HG02642 (cell line): ENCODE measurements at regions not wholly inside any gene's neighbourhood (a gene's known extent, or its start where the extent isn't known, plus 50 kb on each side); places are given as distances from the start of the nearest gene placed in this dataset.
"Not testable (repeated sequence)": the region's sequence is repeated elsewhere in the genome, so short reads cannot be mapped to it uniquely, and the experiment has no call there.

Experiments used
- ATAC-seq: cut with Tn5 transposase; IDR thresholded peaks from one replicate; pipeline ENCODE4 v1.9.1; 2021; ENCODE audit warnings: mild to moderate bottlenecking; ENCODE audit not compliant: unreplicated experiment, poor library complexity

DNA sequence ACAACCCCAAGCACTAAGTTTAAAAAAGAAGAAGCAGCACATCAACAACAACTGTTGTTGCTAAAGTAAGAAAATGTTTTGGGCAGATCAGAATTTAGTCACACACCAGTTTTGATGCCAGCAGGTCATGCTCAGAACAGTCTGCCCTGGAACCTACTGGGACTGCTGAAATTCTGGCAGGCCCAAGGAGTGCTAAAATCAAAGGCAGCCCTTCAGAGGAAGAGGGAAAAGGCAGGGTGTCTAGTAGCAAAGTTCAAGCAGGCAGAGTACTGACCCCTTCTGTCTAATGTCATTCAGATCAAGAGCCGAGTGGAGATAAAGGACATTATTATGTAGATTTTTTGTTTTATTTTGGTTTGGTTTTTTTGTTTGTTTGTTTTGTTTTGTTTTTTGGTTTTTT, 96.6 kb upstream of the LOC128125822 start:
- ATAC-seq: no peak

- no peak for ATAC-seq
Observed at GRCh38 chr6:63476302-63476701, 96.0 kb upstream of the LOC128125822 start.

DNA sequence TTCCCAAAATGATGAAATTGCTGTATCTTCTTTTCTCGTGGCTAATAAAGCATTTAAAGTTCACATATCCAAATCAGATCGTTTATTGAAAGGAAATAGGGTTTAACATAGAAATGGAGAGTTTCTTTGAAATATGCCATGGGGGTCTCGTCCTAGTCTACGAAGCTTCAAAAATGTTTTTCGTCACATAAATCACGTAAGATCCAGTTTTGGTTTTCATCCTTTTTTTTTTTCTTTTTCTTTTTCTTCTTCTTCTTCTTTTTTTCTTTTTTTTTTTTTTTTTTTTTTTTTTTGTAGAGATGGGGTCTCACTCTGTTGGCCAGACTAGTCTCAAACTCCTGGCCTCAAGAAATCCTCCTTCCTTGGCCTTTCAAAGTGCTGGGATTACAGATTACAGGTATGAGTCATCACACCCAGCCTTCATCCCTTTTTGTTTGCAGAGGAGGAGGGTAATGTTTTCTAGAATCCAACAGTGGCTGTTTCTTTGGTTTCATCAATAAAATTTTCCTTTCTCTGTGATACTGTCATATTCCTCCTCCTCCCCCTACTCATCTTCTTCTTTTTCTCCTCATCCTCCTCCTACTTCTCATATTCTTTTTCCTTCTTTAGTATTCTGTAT, 94.7 kb upstream of the LOC128125822 start:
- no peak for ATAC-seq

GRCh38 chr6:63478734-63479133, 93.5 kb upstream of the LOC128125822 start:
- ATAC-seq: no peak

DNA sequence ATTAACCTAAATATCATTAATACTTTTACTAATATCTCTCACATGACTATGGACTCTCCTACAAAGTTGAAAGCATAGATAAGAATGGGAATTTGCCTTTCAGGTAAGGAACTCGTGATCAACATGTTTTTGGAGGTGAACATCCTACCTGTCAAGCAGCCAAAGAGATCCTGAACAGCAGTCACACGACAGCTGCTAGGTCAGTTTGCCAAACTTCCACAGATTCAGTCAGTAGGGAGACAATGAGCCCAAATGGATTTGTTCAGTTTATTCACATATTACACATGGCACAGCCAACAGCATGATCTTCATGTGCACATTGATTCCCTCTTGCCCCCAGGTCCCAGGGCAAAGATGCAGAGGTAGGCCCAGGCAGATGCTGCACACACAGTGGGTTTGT, 86.1 kb upstream of the LOC128125822 start:
- no peak for ATAC-seq

- ATAC-seq: no peak
Observed at GRCh38 chr6:63487103-63487813, 85.0 kb upstream of the LOC128125822 start.

DNA sequence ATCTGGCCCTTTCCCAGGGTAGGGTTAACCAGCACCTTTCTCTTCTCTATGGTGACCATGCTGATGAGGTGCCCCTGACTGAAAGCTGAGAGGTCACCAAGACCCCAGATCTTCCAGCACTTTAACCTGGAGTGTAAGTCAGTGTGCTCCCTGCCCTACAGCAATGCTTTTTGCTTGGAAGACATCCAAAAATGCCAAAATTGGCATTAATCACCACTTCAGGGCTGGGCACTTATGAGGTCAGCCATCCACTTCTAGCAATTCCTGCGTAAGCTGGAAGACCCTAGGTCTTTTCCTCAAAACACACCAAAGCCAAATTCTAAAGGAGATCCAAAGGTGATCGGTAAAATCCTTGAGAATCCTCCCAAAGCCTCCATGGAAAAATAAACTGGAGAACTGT, 81.2 kb upstream of the LOC128125822 start:
- no peak for ATAC-seq

GRCh38 chr6:63492476-63492875, 79.8 kb upstream of the LOC128125822 start:
- no peak for ATAC-seq

GRCh38 chr6:63493557-63493956, 78.7 kb upstream of the LOC128125822 start:
- no peak for ATAC-seq

GRCh38 chr6:63496361-63496804, 75.9 kb upstream of the LOC128125822 start:
- ATAC-seq: no peak

- no peak for ATAC-seq
Observed at GRCh38 chr6:63502156-63502555, 70.1 kb upstream of the LOC128125822 start.

DNA sequence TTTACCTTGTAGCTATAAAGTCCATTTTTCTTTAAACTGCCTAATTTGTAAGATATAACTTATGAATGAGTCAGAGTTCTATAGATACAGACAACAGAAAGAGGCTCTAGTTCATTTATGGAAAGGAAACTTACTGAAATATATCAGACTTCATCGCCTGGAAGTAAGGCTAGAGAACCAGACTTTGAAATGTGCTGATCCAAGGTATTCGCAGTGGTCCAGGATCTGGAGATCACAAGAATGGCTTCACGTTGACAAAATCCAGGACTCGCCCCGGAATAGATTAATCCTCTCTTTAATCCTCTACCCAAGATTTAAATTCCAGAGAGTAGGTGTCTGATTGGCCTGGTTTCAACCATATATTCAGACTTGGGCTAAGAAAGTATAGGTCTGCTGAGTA, 69.1 kb upstream of the LOC128125822 start:
- ATAC-seq: no peak

DNA sequence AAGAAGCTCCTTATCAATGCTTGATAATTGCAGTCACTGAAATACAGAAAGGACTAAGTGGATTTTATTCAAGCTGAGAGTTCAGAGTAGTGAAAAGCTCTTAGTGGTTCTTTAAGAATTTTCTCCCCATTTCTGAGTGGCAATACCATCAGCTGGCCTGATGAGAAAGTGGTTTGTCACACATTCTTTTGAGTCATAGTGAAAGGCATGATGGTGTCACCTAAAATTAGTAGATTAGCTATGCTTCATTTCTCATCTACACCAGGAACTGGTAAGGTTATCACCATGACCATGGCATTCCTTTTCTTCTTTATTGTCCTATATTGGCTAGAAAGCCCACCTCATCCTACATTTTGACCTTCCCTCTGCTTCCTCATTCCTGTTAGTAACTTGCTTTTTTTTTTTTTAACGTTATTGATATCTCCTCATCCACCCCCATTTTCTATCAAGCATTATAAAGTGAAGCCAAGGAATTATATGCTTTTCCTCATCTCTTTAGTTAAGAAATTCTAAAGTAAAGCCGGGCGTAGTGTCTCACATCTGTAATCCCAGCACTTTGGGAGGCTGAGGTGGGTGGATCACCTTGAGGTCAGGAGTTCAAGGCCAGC, 67.4 kb upstream of the LOC128125822 start:
- ATAC-seq: peak; percentile 98

DNA sequence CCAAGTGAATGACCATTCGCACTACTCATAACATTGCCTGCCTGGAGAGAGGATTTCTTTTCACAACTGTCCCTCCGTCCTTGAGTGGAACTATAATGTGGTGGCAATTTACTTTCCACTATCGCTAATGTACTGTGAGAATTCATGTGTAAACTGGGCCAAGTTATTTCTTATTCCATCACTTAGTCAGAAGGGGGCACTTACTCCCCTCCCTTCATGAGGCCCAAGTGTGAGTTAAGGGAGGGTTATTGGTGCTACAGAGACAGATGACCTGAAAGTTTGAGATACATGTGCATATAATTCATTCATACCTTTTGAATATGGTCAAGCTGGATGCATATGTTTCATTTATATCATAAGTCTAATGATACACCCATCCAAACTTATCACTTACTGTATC, 65.2 kb upstream of the LOC128125822 start:
- no peak for ATAC-seq

DNA sequence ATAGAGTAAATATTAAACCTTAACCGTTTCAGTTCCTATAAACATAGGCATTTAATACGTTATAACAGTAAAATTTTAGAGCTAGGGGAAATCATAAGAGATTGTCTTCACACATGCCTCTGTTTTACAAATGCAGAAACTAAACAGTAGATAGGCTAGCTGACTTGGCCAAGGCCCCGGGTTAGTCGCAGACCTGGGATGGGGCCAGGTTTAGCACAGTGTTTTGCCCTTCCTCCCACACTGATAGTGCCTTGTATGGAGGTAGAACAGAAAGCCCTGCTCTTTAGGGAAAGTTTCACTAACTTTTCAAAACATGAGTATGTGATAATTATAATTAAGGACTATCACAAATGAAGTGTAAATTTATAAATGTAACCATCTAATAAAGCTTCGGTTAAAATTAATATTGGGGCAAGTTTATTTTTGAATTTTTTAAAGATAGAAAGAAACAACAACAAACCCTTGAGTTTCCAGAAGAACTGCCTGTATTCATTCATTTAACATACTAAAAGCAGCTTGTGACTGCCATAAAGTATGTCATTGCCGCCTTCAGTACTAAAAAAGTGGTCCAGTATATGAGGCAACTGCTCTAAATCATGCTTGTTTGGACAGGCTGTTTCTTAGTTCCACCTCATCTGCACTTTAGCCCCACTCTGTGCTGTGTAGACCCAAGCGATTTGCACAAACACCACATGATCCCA, 62.5 kb upstream of the LOC128125822 start:
- peak; percentile 22 for ATAC-seq

GRCh38 chr6:63510353-63510686, 62.0 kb upstream of the LOC128125822 start:
- ATAC-seq: no peak

GRCh38 chr6:63510849-63511248, 61.4 kb upstream of the LOC128125822 start:
- no peak for ATAC-seq

GRCh38 chr6:63514488-63515173, 57.6 kb upstream of the LOC128125822 start:
- ATAC-seq: no peak

- not testable (repeated sequence) for ATAC-seq
Observed at GRCh38 chr6:63515227-63515626, 57.1 kb upstream of the LOC128125822 start.

GRCh38 chr6:63516186-63516944, 55.9 kb upstream of the LOC128125822 start:
- ATAC-seq: no peak
